Neural cell (in vitro differentiated cells): ENCODE measurements at regions not wholly inside any gene's neighbourhood (a gene's known extent, or its start where the extent isn't known, plus 50 kb on each side); places are given as distances from the start of the nearest gene placed in this dataset.
A peak's percentile ranks its signal among the peaks of the same experiment; 100 is the strongest.

ENCODE experiments used
- H2AFZ ChIP-seq: fragments of 200-600, 300-800 bp; sonication (generic), shearing (Covaris generic); 2 replicates; pipeline ENCODE4 v1.6.0; 2014; ENCODE audit warnings: low read depth, mild to moderate bottlenecking, antibody characterized with exemption, low read length, moderate library complexity
- H3F3A ChIP-seq: fragments of 200-600 bp; shearing (Covaris generic); 2 replicates; pipeline ENCODE4 v1.6.1; 2016; ENCODE audit warnings: mild to moderate bottlenecking, moderate library complexity, mixed read lengths, antibody characterized with exemption, low read length; ENCODE audit not compliant: insufficient read depth, poor library complexity, severe bottlenecking
- H3K27ac ChIP-seq: fragments of 200-600, 300-800 bp; sonication (generic), shearing (Covaris generic); 2 replicates; pipeline ENCODE4 v1.5.1; 2014; ENCODE audit warnings: mild to moderate bottlenecking, low read length, moderate library complexity
- H3K27me3 ChIP-seq: fragments of 300-800, 200-600 bp; sonication (generic), shearing (Covaris generic); 2 replicates; pipeline ENCODE4 v1.6.0; 2014; ENCODE audit warnings: mild to moderate bottlenecking, low read depth, low read length, moderate library complexity; ENCODE audit not compliant: insufficient read depth
- H3K36me3 ChIP-seq: fragments of 300-800, 200-600 bp; sonication (generic), shearing (Covaris generic); 2 replicates; pipeline ENCODE4 v1.5.1; 2014; ENCODE audit warnings: mild to moderate bottlenecking, antibody characterized with exemption, low read length, moderate library complexity; ENCODE audit not compliant: insufficient read depth
- H3K4me2 ChIP-seq: fragments of 300-800, 200-600 bp; sonication (generic), shearing (Covaris generic); 2 replicates; pipeline ENCODE4 v1.6.0; 2014; ENCODE audit warnings: mild to moderate bottlenecking, low read length
- H3K4me3 ChIP-seq: fragments of 300-800, 200-600 bp; sonication (generic), shearing (Covaris generic); 2 replicates; pipeline ENCODE4 v1.5.1; 2014; ENCODE audit warnings: mild to moderate bottlenecking, low read length, moderate library complexity
- H3K79me2 ChIP-seq: fragments of 200-600 bp; shearing (Covaris generic); replicated peaks from 2 replicates; pipeline ENCODE4 v1.6.0; 2014; ENCODE audit warnings: mild to moderate bottlenecking, low read length, moderate library complexity; ENCODE audit not compliant: insufficient read depth
- H3K9ac ChIP-seq: fragments of 300-800, 200-600 bp; sonication (generic), shearing (Covaris generic); 2 replicates; pipeline ENCODE4 v1.6.1; 2016; ENCODE audit warnings: mild to moderate bottlenecking, low read length, mixed read lengths
- H3K9me2 ChIP-seq: fragments of 200-600 bp; shearing (Covaris generic); 2 replicates; pipeline ENCODE4 v1.6.1; 2016; ENCODE audit warnings: mild to moderate bottlenecking, low read length, mixed read lengths; ENCODE audit not compliant: insufficient read depth
- H3K9me3 ChIP-seq: fragments of 200-600, 300-800 bp; sonication (generic), shearing (Covaris generic); 2 replicates; pipeline ENCODE4 v1.6.1; 2016; ENCODE audit warnings: mild to moderate bottlenecking, mixed run types, low read length, moderate library complexity, mixed read lengths
- H4K20me1 ChIP-seq: fragments of 200-600 bp; shearing (Covaris generic); 2 replicates; pipeline ENCODE4 v1.6.1; 2016; ENCODE audit warnings: mild to moderate bottlenecking, mixed run types; ENCODE audit not compliant: insufficient read depth
- EP300 ChIP-seq: fragments of 450-650 bp; conservative IDR thresholded peaks from 2 replicates; pipeline ENCODE4 v1.6.1; 2014; ENCODE audit warnings: antibody characterized with exemption, mild to moderate bottlenecking, moderate library complexity; ENCODE audit not compliant: poor library complexity, severe bottlenecking
- EZH2 ChIP-seq: fragments of 200-600, 300-800 bp; shearing (Covaris generic), sonication (generic); IDR thresholded peaks from 2 replicates; pipeline ENCODE4 v1.6.1; 2014; ENCODE audit warnings: antibody characterized with exemption, low read length, borderline replicate concordance, mild to moderate bottlenecking; ENCODE audit not compliant: insufficient read depth, poor library complexity, severe bottlenecking
- MXI1 ChIP-seq: fragments of 450-650 bp; conservative IDR thresholded peaks from 2 replicates; pipeline ENCODE4 v1.6.1; 2014; ENCODE audit warnings: antibody characterized with exemption, mild to moderate bottlenecking; ENCODE audit not compliant: poor library complexity, severe bottlenecking
- POLR2AphosphoS5 ChIP-seq: IDR thresholded peaks from 2 replicates; pipeline ENCODE4 v1.6.1; 2012
- RAD21 ChIP-seq: fragments of 450-650 bp; conservative IDR thresholded peaks from 2 replicates; pipeline ENCODE4 v1.6.1; 2014; ENCODE audit warnings: antibody characterized with exemption, mild to moderate bottlenecking, moderate library complexity
- SMC3 ChIP-seq: fragments of 450-650 bp; conservative IDR thresholded peaks from 2 replicates; pipeline ENCODE4 v1.6.1; 2014; ENCODE audit warnings: antibody characterized with exemption, mild to moderate bottlenecking, moderate library complexity; ENCODE audit not compliant: poor library complexity
- TAF1 ChIP-seq: IDR thresholded peaks from 2 replicates; pipeline ENCODE4 v1.6.1; 2012; ENCODE audit warnings: low read depth
- TF ChIP-seq, protein P1 (sequence below): fragments of 450-650 bp; IDR thresholded peaks from 2 replicates; pipeline ENCODE4 v1.5.1; 2014; ENCODE audit warnings: antibody characterized with exemption, mild to moderate bottlenecking, moderate library complexity; ENCODE audit not compliant: poor library complexity, severe bottlenecking
- TF ChIP-seq, protein P2 (sequence below): IDR thresholded peaks from 2 replicates; pipeline ENCODE4 v1.6.1; 2012; ENCODE audit warnings: borderline replicate concordance

DNA sequence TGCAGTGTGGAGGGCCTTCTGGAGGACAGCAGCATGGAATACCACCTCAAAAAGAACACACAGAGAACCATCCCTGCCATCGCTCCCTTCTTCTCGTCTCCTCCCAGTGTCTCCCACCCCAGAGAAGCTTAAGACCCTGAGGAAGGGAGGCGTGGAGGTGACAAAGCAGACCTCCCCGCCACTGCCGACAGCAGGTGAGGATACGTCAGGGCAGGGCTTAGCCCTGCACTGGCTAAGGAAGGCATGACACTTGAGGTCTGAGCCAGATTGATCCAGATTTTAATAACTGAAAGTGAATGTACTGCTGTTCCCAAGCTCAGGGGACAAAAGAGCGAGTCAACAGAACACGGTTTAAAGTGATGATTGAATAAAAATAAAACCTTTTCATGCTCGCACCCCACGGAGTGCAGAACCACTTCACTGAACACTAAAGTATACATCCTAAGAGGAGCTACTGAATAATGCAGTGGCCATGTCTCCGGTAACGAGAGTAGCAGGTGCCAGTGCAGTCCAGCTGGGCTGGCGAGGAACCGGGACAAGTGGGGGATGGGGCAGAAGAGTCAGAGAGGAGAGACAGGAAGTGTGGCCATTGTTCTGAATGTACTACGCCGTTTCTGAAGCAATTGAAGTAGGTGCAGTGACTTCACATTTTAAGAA lies 391.0 kb downstream of the CDH2 start:
- no peaks in the 10 kb centered on the region for H3K9me2 ChIP-seq
- no peaks in the 10 kb centered on the region for H3K9me3 ChIP-seq
- no peak overlapping the region for H3K4me2 ChIP-seq
- H3K27me3 ChIP-seq: no peaks in the 10 kb centered on the region
- H3F3A ChIP-seq: no peaks in the 10 kb centered on the region
- no peak overlapping the region for H3K9ac ChIP-seq
- H3K79me2 ChIP-seq: no peaks in the 10 kb centered on the region
- peak overlapping the region; percentile 64 for H3K27ac ChIP-seq
- TF ChIP-seq EP300 (peak; percentile 36), EZH2 (no peak), MXI1 (no peak), SMC3 (no peak), POLR2AphosphoS5 (peak; percentile 35), RAD21 (peak; percentile 14), TAF1 (no peak)
- TF ChIP-seq, protein P1, sequence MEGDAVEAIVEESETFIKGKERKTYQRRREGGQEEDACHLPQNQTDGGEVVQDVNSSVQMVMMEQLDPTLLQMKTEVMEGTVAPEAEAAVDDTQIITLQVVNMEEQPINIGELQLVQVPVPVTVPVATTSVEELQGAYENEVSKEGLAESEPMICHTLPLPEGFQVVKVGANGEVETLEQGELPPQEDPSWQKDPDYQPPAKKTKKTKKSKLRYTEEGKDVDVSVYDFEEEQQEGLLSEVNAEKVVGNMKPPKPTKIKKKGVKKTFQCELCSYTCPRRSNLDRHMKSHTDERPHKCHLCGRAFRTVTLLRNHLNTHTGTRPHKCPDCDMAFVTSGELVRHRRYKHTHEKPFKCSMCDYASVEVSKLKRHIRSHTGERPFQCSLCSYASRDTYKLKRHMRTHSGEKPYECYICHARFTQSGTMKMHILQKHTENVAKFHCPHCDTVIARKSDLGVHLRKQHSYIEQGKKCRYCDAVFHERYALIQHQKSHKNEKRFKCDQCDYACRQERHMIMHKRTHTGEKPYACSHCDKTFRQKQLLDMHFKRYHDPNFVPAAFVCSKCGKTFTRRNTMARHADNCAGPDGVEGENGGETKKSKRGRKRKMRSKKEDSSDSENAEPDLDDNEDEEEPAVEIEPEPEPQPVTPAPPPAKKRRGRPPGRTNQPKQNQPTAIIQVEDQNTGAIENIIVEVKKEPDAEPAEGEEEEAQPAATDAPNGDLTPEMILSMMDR: no peak
- TF ChIP-seq, protein P2, sequence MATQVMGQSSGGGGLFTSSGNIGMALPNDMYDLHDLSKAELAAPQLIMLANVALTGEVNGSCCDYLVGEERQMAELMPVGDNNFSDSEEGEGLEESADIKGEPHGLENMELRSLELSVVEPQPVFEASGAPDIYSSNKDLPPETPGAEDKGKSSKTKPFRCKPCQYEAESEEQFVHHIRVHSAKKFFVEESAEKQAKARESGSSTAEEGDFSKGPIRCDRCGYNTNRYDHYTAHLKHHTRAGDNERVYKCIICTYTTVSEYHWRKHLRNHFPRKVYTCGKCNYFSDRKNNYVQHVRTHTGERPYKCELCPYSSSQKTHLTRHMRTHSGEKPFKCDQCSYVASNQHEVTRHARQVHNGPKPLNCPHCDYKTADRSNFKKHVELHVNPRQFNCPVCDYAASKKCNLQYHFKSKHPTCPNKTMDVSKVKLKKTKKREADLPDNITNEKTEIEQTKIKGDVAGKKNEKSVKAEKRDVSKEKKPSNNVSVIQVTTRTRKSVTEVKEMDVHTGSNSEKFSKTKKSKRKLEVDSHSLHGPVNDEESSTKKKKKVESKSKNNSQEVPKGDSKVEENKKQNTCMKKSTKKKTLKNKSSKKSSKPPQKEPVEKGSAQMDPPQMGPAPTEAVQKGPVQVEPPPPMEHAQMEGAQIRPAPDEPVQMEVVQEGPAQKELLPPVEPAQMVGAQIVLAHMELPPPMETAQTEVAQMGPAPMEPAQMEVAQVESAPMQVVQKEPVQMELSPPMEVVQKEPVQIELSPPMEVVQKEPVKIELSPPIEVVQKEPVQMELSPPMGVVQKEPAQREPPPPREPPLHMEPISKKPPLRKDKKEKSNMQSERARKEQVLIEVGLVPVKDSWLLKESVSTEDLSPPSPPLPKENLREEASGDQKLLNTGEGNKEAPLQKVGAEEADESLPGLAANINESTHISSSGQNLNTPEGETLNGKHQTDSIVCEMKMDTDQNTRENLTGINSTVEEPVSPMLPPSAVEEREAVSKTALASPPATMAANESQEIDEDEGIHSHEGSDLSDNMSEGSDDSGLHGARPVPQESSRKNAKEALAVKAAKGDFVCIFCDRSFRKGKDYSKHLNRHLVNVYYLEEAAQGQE: no peak
- H3K36me3 ChIP-seq: no peaks in the 10 kb centered on the region
- H3K4me3 ChIP-seq: no peak overlapping the region
- H2AFZ ChIP-seq: peak overlapping the region; percentile 43
- H4K20me1 ChIP-seq: no peaks in the 10 kb centered on the region

- H3F3A ChIP-seq: no peaks in the 10 kb centered on the region
- H3K9ac ChIP-seq: no peak overlapping the region
- TF ChIP-seq EP300: no peak
- TF ChIP-seq RAD21: no peak
- TF ChIP-seq, protein P2: no peak
- TF ChIP-seq EZH2: no peak
- TF ChIP-seq TAF1: no peak
- H2AFZ ChIP-seq: no peak overlapping the region
- no peaks in the 10 kb centered on the region for H3K79me2 ChIP-seq
- no peaks in the 10 kb centered on the region for H4K20me1 ChIP-seq
- no peaks in the 10 kb centered on the region for H3K9me2 ChIP-seq
- H3K4me2 ChIP-seq: no peak overlapping the region
- H3K9me3 ChIP-seq: no peaks in the 10 kb centered on the region
- H3K4me3 ChIP-seq: no peak overlapping the region
- no peak overlapping the region for H3K27ac ChIP-seq
- no peaks in the 10 kb centered on the region for H3K36me3 ChIP-seq
- H3K27me3 ChIP-seq: no peaks in the 10 kb centered on the region
Observed at GRCh38 chr18:27780061-27780745, 396.7 kb downstream of the CDH2 start.
